ENCODE measurements at regions not wholly inside any gene's neighbourhood (a gene's known extent, or its start where the extent isn't known, plus 50 kb on each side); places are given as distances from the start of the nearest gene placed in this dataset.

DNA sequence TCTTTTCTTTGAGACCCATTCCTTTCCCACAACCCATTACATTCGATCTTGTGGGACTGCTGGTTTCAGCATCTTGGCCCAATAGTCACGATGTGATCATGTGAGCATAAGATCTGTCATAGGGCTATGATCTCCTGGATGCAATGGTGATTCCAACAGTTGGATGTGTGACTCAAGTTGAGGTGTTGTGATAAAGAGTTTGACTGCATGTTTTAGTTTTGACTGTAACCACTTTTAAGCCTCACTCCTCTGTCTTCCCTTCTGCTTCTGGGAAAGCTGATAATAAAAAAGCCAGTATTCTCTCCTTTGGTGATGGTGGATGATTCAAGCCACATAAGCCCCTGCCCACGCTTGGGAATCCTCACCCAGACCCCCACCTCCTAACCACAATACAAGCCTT is 117.0 kb upstream of the ASCC3 start:
- no peak overlapping the region for H3K9ac ChIP-seq (ENCODE audit: low read length)
- H2AK5ac ChIP-seq (ENCODE audit: low read length) = no peak overlapping the region
- no peak overlapping the region for H2BK120ac ChIP-seq (ENCODE audit: insufficient read depth, low read length, poor library complexity)
- H4K91ac ChIP-seq (ENCODE audit: low read depth, low read length) = no peak overlapping the region
- no peak overlapping the region for H4K12ac ChIP-seq (ENCODE audit: low read depth, low read length)
- H2BK5ac ChIP-seq (ENCODE audit: low read depth, low read length, poor library complexity) = no peak overlapping the region
- no peaks in the 10 kb centered on the region for H3K79me1 ChIP-seq (ENCODE audit: low read length)
- H4K8ac ChIP-seq (ENCODE audit: low read depth, low read length) = no peak overlapping the region
- no peak overlapping the region for H2BK12ac ChIP-seq (ENCODE audit: low read length)
- no peak overlapping the region for H3K18ac ChIP-seq (ENCODE audit: low read length)
- no CpG with 5 or more reads among the region's 3 CpGs for WGBS (ENCODE audit: extremely low coverage, insufficient coverage, insufficient read length)
- no peaks in the 10 kb centered on the region for H3K36me3 ChIP-seq (ENCODE audit: control insufficient read depth in 1 of 2, insufficient read depth in 2 of 2, low read length in 2 of 2)
- no peaks in the 10 kb centered on the region for H3K4me1 ChIP-seq (ENCODE audit: control insufficient read depth in 1 of 2, insufficient read depth in 2 of 2, low read length in 2 of 2)
- H3K79me2 ChIP-seq (ENCODE audit: control insufficient read depth, insufficient read depth, low read length, poor library complexity) = no peaks in the 10 kb centered on the region
- H3K4me3 ChIP-seq (ENCODE audit: low read depth, low read length) = no peak overlapping the region
- no peak overlapping the region for H3K4me2 ChIP-seq (ENCODE audit: low read length)
- H3K14ac ChIP-seq (ENCODE audit: low read length) = no peak overlapping the region
- H3K27ac ChIP-seq (ENCODE audit: low read depth, low read length) = no peak overlapping the region
- H2AFZ ChIP-seq (ENCODE audit: insufficient read depth, low read length, poor library complexity) = no peak overlapping the region
- DNase-seq = peak in 1 of 2 donors; percentile 22
- no peak overlapping the region for H3K4ac ChIP-seq (ENCODE audit: low read depth, low read length)
- H3K27me3 ChIP-seq (ENCODE audit: insufficient read depth, low read length) = no peaks in the 10 kb centered on the region
- H3K23ac ChIP-seq (ENCODE audit: low read length) = no peak overlapping the region
- H3K9me3 ChIP-seq (ENCODE audit: insufficient read depth, low read depth, low read length) = no peaks in the 10 kb centered on the region

DNA sequence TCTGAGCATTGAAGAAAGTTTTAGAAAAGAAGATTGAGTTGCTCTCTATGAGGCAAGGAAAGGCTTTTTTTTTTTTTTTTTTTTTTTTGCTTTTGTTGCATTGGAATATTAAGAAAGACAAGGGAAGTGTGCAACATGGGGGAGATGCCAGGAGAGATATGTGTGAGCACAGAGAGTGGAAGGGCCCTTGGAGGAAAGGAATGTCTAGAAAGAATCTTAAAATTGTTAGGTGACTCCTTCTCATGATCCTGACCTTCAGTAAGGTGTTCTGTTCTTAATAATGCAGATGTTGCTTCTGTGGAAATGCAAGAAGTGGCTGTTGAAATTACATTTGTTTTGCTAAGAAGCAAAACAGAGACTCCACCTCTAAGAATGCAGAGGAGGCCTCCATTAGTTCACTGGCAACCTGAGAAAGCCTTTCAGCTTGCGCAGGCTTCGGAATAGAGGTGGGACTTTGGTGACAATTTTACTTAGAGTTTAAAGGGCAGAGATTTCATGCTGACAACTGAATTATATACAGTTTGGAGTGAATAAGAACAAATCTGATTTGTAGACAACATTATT is 118.0 kb upstream of the ASCC3 start:
- Histone ChIP-seq H2BK5ac (ENCODE audit: low read depth, low read length, poor library complexity) (no peak overlapping the region), H3K4ac (ENCODE audit: low read depth, low read length) (no peak overlapping the region), H2BK120ac (ENCODE audit: insufficient read depth, low read length, poor library complexity) (no peak overlapping the region), H3K27ac (ENCODE audit: low read depth, low read length) (no peak overlapping the region), H3K4me3 (ENCODE audit: low read depth, low read length) (no peak overlapping the region), H3K79me2 (ENCODE audit: control insufficient read depth, insufficient read depth, low read length, poor library complexity) (no peaks in the 10 kb centered on the region), H3K4me2 (ENCODE audit: low read length) (no peak overlapping the region), H4K12ac (ENCODE audit: low read depth, low read length) (no peak overlapping the region), H3K23ac (ENCODE audit: low read length) (no peak overlapping the region), H3K9ac (ENCODE audit: low read length) (no peak overlapping the region), H4K8ac (ENCODE audit: low read depth, low read length) (no peak overlapping the region), H3K18ac (ENCODE audit: low read length) (no peak overlapping the region), H3K9me3 (ENCODE audit: insufficient read depth, low read depth, low read length) (no peaks in the 10 kb centered on the region), H3K14ac (ENCODE audit: low read length) (no peak overlapping the region), H3K36me3 (ENCODE audit: control insufficient read depth in 1 of 2, insufficient read depth in 2 of 2, low read length in 2 of 2) (no peaks in the 10 kb centered on the region), H4K91ac (ENCODE audit: low read depth, low read length) (no peak overlapping the region), H3K27me3 (ENCODE audit: insufficient read depth, low read length) (no peaks in the 10 kb centered on the region), H3K4me1 (ENCODE audit: control insufficient read depth in 1 of 2, insufficient read depth in 2 of 2, low read length in 2 of 2) (no peaks in the 10 kb centered on the region), H2AFZ (ENCODE audit: insufficient read depth, low read length, poor library complexity) (no peak overlapping the region), H2BK12ac (ENCODE audit: low read length) (no peak overlapping the region), H2AK5ac (ENCODE audit: low read length) (no peak overlapping the region), H3K79me1 (ENCODE audit: low read length) (no peaks in the 10 kb centered on the region)
- no CpG with 5 or more reads among the region's 2 CpGs for WGBS (ENCODE audit: extremely low coverage, insufficient coverage, insufficient read length)
- peak; percentile 10 to 64 for DNase-seq

DNA sequence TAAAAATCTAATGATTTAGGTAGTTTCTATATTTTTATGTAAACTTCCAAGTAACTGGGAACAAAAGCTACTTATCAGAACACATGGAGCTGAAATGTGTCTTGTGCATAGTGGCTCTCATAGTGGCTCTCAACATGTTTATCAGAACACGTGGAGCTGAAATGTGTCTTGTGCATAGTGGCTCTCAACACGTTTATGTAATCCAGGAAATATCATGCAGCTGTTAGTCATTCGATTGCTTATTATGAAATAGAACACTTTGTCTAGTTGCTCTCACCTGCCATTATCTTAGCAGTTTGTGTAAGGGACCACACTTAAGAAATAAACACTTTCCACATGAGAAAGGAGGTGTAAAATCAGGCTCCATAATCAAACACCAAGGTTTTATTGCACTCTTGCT is 119.2 kb upstream of the ASCC3 start:
- H3K4me2 ChIP-seq (ENCODE audit: low read length) = no peak overlapping the region
- WGBS (ENCODE audit: extremely low coverage, insufficient coverage, insufficient read length) = no CpG with 5 or more reads among the region's 3 CpGs

DNA sequence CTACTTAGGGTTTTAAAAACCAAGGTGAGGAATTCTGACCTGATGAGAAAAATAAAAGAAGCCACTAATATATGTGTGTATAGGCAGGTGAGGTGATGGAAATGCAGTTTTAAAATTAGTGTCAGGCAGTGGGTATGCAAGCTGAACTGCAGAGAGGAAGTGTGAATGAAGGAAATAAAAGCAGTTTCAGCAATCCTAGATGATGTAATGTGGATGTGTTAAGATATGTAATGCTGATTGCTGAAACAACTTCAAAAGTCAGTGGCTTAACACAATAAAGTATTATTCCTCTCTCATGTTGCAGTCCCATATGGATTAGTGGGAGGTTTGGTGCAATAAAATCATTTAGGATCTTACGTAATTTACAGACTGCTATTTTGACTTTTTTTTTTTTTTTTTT is 119.9 kb upstream of the ASCC3 start:
- H3K4me1 ChIP-seq (ENCODE audit: control insufficient read depth in 1 of 2, insufficient read depth in 2 of 2, low read length in 2 of 2) = no peaks in the 10 kb centered on the region
- H3K27ac ChIP-seq (ENCODE audit: low read depth, low read length) = no peak overlapping the region
- no peak overlapping the region for H3K4me3 ChIP-seq (ENCODE audit: low read depth, low read length)
- no peaks in the 10 kb centered on the region for H3K79me2 ChIP-seq (ENCODE audit: control insufficient read depth, insufficient read depth, low read length, poor library complexity)
- no peak overlapping the region for H2BK120ac ChIP-seq (ENCODE audit: insufficient read depth, low read length, poor library complexity)
- H3K9me3 ChIP-seq (ENCODE audit: insufficient read depth, low read depth, low read length) = peaks cover 2% of the 10 kb centered on the region
- H3K36me3 ChIP-seq (ENCODE audit: control insufficient read depth in 1 of 2, insufficient read depth in 2 of 2, low read length in 2 of 2) = no peaks in the 10 kb centered on the region
- H4K8ac ChIP-seq (ENCODE audit: low read depth, low read length) = no peak overlapping the region
- no peak overlapping the region for H2BK5ac ChIP-seq (ENCODE audit: low read depth, low read length, poor library complexity)
- no peak overlapping the region for H3K14ac ChIP-seq (ENCODE audit: low read length)
- H3K27me3 ChIP-seq (ENCODE audit: insufficient read depth, low read length) = no peaks in the 10 kb centered on the region
- no peak overlapping the region for H3K4me2 ChIP-seq (ENCODE audit: low read length)
- H3K9ac ChIP-seq (ENCODE audit: low read length) = no peak overlapping the region
- H3K18ac ChIP-seq (ENCODE audit: low read length) = no peak overlapping the region
- no peak for DNase-seq
- no peak overlapping the region for H2BK12ac ChIP-seq (ENCODE audit: low read length)
- no peak overlapping the region for H4K91ac ChIP-seq (ENCODE audit: low read depth, low read length)
- no peak overlapping the region for H2AFZ ChIP-seq (ENCODE audit: insufficient read depth, low read length, poor library complexity)
- no peak overlapping the region for H3K23ac ChIP-seq (ENCODE audit: low read length)
- H3K79me1 ChIP-seq (ENCODE audit: low read length) = no peaks in the 10 kb centered on the region
- H2AK5ac ChIP-seq (ENCODE audit: low read length) = no peak overlapping the region
- WGBS (ENCODE audit: extremely low coverage, insufficient coverage, insufficient read length) = no CpG with 5 or more reads among the region's 1 CpG
- H4K12ac ChIP-seq (ENCODE audit: low read depth, low read length) = no peak overlapping the region
- H3K4ac ChIP-seq (ENCODE audit: low read depth, low read length) = no peak overlapping the region

More for the DNA sequence above, 119.2 kb upstream of the ASCC3 start:
- H3K23ac ChIP-seq (ENCODE audit: low read length) = no peak overlapping the region
- no peaks in the 10 kb centered on the region for H3K79me2 ChIP-seq (ENCODE audit: control insufficient read depth, insufficient read depth, low read length, poor library complexity)
- H3K27me3 ChIP-seq (ENCODE audit: insufficient read depth, low read length) = no peaks in the 10 kb centered on the region
- H2AK5ac ChIP-seq (ENCODE audit: low read length) = no peak overlapping the region
- no peak overlapping the region for H2BK120ac ChIP-seq (ENCODE audit: insufficient read depth, low read length, poor library complexity)
- no peak overlapping the region for H4K8ac ChIP-seq (ENCODE audit: low read depth, low read length)
- H4K12ac ChIP-seq (ENCODE audit: low read depth, low read length) = no peak overlapping the region
- DNase-seq = peak in 1 of 2 donors; percentile 24
- no peak overlapping the region for H3K18ac ChIP-seq (ENCODE audit: low read length)
- no peak overlapping the region for H3K14ac ChIP-seq (ENCODE audit: low read length)
- no peak overlapping the region for H2BK5ac ChIP-seq (ENCODE audit: low read depth, low read length, poor library complexity)
- H3K4ac ChIP-seq (ENCODE audit: low read depth, low read length) = no peak overlapping the region
- no peak overlapping the region for H3K9ac ChIP-seq (ENCODE audit: low read length)
- H3K4me1 ChIP-seq (ENCODE audit: control insufficient read depth in 1 of 2, insufficient read depth in 2 of 2, low read length in 2 of 2) = no peaks in the 10 kb centered on the region
- H3K36me3 ChIP-seq (ENCODE audit: control insufficient read depth in 1 of 2, insufficient read depth in 2 of 2, low read length in 2 of 2) = no peaks in the 10 kb centered on the region
- peaks cover 2% of the 10 kb centered on the region for H3K9me3 ChIP-seq (ENCODE audit: insufficient read depth, low read depth, low read length)
- no peaks in the 10 kb centered on the region for H3K79me1 ChIP-seq (ENCODE audit: low read length)
- no peak overlapping the region for H2BK12ac ChIP-seq (ENCODE audit: low read length)
- H4K91ac ChIP-seq (ENCODE audit: low read depth, low read length) = no peak overlapping the region
- no peak overlapping the region for H2AFZ ChIP-seq (ENCODE audit: insufficient read depth, low read length, poor library complexity)
- H3K4me3 ChIP-seq (ENCODE audit: low read depth, low read length) = no peak overlapping the region
- H3K27ac ChIP-seq (ENCODE audit: low read depth, low read length) = no peak overlapping the region

All from trophoblast cell (in vitro differentiated cells and primary cell).